ENCODE measurements at regions not wholly inside any gene's neighbourhood (a gene's known extent, or its start where the extent isn't known, plus 50 kb on each side); places are given as distances from the start of the nearest gene placed in this dataset.

GRCh38 chr3:67783281-67784250 is 129.2 kb upstream of the SUCLG2 start:
- H3K9me3 ChIP-seq: no peaks in the 10 kb centered on the region
- H3K36me3 ChIP-seq: no peaks in the 10 kb centered on the region
- DNase-seq: no peak
- TF ChIP-seq CTCF (IDR thresholded peaks at IDR 0.05): no peak
- H3K4me1 ChIP-seq: no peaks in the 10 kb centered on the region
- intact Hi-C loops (cut with DNase I): no loop called here
- H3K27me3 ChIP-seq (ENCODE audit: low read depth): no peaks in the 10 kb centered on the region
- no peak overlapping the region for H3K27ac ChIP-seq
- no peak overlapping the region for H3K4me3 ChIP-seq
- ATAC-seq: no peak

GRCh38 chr3:67781871-67782270 is 127.5 kb upstream of the SUCLG2 start:
- H3K9me3 ChIP-seq: peaks cover 7% of the 10 kb centered on the region
- H3K27ac ChIP-seq: no peak overlapping the region
- H3K4me3 ChIP-seq: no peak overlapping the region
- H3K36me3 ChIP-seq: no peaks in the 10 kb centered on the region
- H3K4me1 ChIP-seq: no peaks in the 10 kb centered on the region
- intact Hi-C loops (cut with DNase I): no loop called here
- H3K27me3 ChIP-seq (ENCODE audit: low read depth): no peaks in the 10 kb centered on the region
- DNase-seq (no peak), ATAC-seq (no peak)
- TF ChIP-seq CTCF (IDR thresholded peaks at IDR 0.05): no peak

- Histone ChIP-seq H3K4me1 (no peaks in the 10 kb centered on the region), H3K9me3 (peaks cover 8% of the 10 kb centered on the region), H3K27ac (no peak overlapping the region), H3K36me3 (no peaks in the 10 kb centered on the region), H3K4me3 (no peak overlapping the region), H3K27me3 (ENCODE audit: low read depth) (no peaks in the 10 kb centered on the region)
- ATAC-seq (no peak), DNase-seq (no peak)
- intact Hi-C loops (cut with DNase I): no loop called here
- no peak for TF ChIP-seq CTCF (IDR thresholded peaks at IDR 0.05)
These were observed 126.8 kb upstream of the SUCLG2 start for GRCh38 chr3:67781218-67781617.

GRCh38 chr3:67774676-67775075 is 120.3 kb upstream of the SUCLG2 start:
- intact Hi-C loops (cut with DNase I): no loop called here
- peak in 1 of 2 donors; percentile 45 for ATAC-seq

GRCh38 chr3:67765575-67765974 is 111.2 kb upstream of the SUCLG2 start:
- H3K27ac ChIP-seq: no peak overlapping the region
- no peak for DNase-seq
- no peaks in the 10 kb centered on the region for H3K27me3 ChIP-seq (ENCODE audit: low read depth)
- no peaks in the 10 kb centered on the region for H3K36me3 ChIP-seq
- no peak overlapping the region for H3K4me3 ChIP-seq
- TF ChIP-seq CTCF (IDR thresholded peaks at IDR 0.05): no peak
- no peaks in the 10 kb centered on the region for H3K4me1 ChIP-seq
- no peak for ATAC-seq
- intact Hi-C loops (cut with DNase I): no loop called here
- no peaks in the 10 kb centered on the region for H3K9me3 ChIP-seq

More at GRCh38 chr3:67774676-67775075, 120.3 kb upstream of the SUCLG2 start:
- Histone ChIP-seq H3K27me3 (ENCODE audit: low read depth) (no peaks in the 10 kb centered on the region), H3K9me3 (peaks cover 8% of the 10 kb centered on the region), H3K36me3 (no peaks in the 10 kb centered on the region), H3K27ac (no peak overlapping the region), H3K4me1 (no peaks in the 10 kb centered on the region), H3K4me3 (no peak overlapping the region)
- no peak for DNase-seq
- no peak for TF ChIP-seq CTCF (IDR thresholded peaks at IDR 0.05)

Measured in lower lobe of right lung (tissue), 2 donors.